WTC11 (cell line): ENCODE measurements at regions not wholly inside any gene's neighbourhood (a gene's known extent, or its start where the extent isn't known, plus 50 kb on each side); places are given as distances from the start of the nearest gene placed in this dataset.

ENCODE experiments used
- ARID4B ChIP-seq: sonication (generic); formaldehyde crosslinking; IDR thresholded peaks from 2 replicates; pipeline ENCODE4 v1.8.0; 2023; ENCODE audit warnings: missing genetic modification reagents, mild to moderate bottlenecking, borderline replicate concordance
- ATF2 ChIP-seq: sonication (generic); formaldehyde crosslinking; IDR thresholded peaks from 2 replicates; pipeline ENCODE4 v1.8.1; 2022; ENCODE audit warnings: low read depth, missing genetic modification reagents, borderline replicate concordance
- CREM ChIP-seq: sonication (generic); formaldehyde crosslinking; IDR thresholded peaks from 2 replicates; pipeline ENCODE4 v1.8.1; 2022; ENCODE audit warnings: mild to moderate bottlenecking, missing genetic modification reagents, moderate library complexity
- E2F4 ChIP-seq: sonication (generic); formaldehyde crosslinking; IDR thresholded peaks from 2 replicates; pipeline ENCODE4 v1.8.1; 2022; ENCODE audit warnings: low read depth, mild to moderate bottlenecking, moderate library complexity, missing genetic modification reagents, borderline replicate concordance
- ESRRA ChIP-seq: sonication (generic); formaldehyde crosslinking; IDR thresholded peaks from 2 replicates; pipeline ENCODE4 v1.8.1; 2022; ENCODE audit warnings: mild to moderate bottlenecking, missing genetic modification reagents, borderline replicate concordance
- FOXJ3 ChIP-seq: sonication (generic); formaldehyde crosslinking; IDR thresholded peaks from 2 replicates; pipeline ENCODE4 v1.9.0; 2021; ENCODE audit warnings: missing genetic modification reagents, mild to moderate bottlenecking, borderline replicate concordance
- IRF1 ChIP-seq: sonication (generic); formaldehyde crosslinking; IDR thresholded peaks from 2 replicates; pipeline ENCODE4 v1.8.0; 2023; ENCODE audit warnings: missing genetic modification reagents
- JAZF1 ChIP-seq: fragments of 250-450 bp; sonication (Bioruptor Pico); IDR thresholded peaks from 2 replicates; pipeline ENCODE4 v1.9.0; 2021; ENCODE audit warnings: moderate library complexity, mild to moderate bottlenecking, inconsistent platforms
- NFATC4 ChIP-seq: fragments of 250-450 bp; sonication (Bioruptor Pico); IDR thresholded peaks from 2 replicates; pipeline ENCODE4 v1.9.0; 2021; ENCODE audit warnings: mild to moderate bottlenecking
- NFE2L1 ChIP-seq: sonication (generic); formaldehyde crosslinking; IDR thresholded peaks from 2 replicates; pipeline ENCODE4 v1.8.1; 2023; ENCODE audit warnings: missing genetic modification reagents
- PRDM15 ChIP-seq: sonication (generic); formaldehyde crosslinking; IDR thresholded peaks from 2 replicates; pipeline ENCODE4 v1.8.0; 2022; ENCODE audit warnings: missing genetic modification reagents
- RORB ChIP-seq: fragments of 250-450 bp; sonication (Bioruptor Pico); IDR thresholded peaks from 2 replicates; pipeline ENCODE4 v1.9.0; 2021; ENCODE audit warnings: mild to moderate bottlenecking
- STAT6 ChIP-seq: sonication (generic); formaldehyde crosslinking; conservative IDR thresholded peaks from 2 replicates; pipeline ENCODE4 v1.8.1; 2023; ENCODE audit warnings: mild to moderate bottlenecking, low read depth, missing genetic modification reagents, moderate library complexity
- TEAD1 ChIP-seq: sonication (generic); formaldehyde crosslinking; IDR thresholded peaks from 2 replicates; pipeline ENCODE4 v1.8.0; 2022; ENCODE audit warnings: mild to moderate bottlenecking, missing genetic modification reagents
- ZBTB21 ChIP-seq: sonication (generic); formaldehyde crosslinking; IDR thresholded peaks from 2 replicates; pipeline ENCODE4 v1.8.1; 2023; ENCODE audit warnings: mild to moderate bottlenecking, missing genetic modification reagents, borderline replicate concordance
- ZNF317 ChIP-seq: sonication (generic); formaldehyde crosslinking; IDR thresholded peaks from 2 replicates; pipeline ENCODE4 v1.8.1; 2023; ENCODE audit warnings: low read depth, mild to moderate bottlenecking, moderate library complexity, missing genetic modification reagents, borderline replicate concordance
- ZNF396 ChIP-seq: fragments of 250-450 bp; sonication (Bioruptor Pico); IDR thresholded peaks from 2 replicates; pipeline ENCODE4 v1.8.0; 2021; ENCODE audit warnings: mild to moderate bottlenecking, moderate library complexity, borderline replicate concordance

GRCh38 chr12:84604551-84604950 is 308.0 kb downstream of the SLC6A15 start (continued):
- TF ChIP-seq ARID4B (CRISPR knock-in tag), result no peak
- no peak for TF ChIP-seq NFATC4
- no peak for TF ChIP-seq TEAD1 (CRISPR knock-in tag)
- TF ChIP-seq E2F4, result no peak
- TF ChIP-seq FOXJ3 (CRISPR knock-in tag), result no peak
- TF ChIP-seq STAT6 (CRISPR knock-in tag), result no peak
- no peak for TF ChIP-seq ATF2 (CRISPR knock-in tag)
- TF ChIP-seq ZNF396, result no peak
- no peak for TF ChIP-seq IRF1 (CRISPR knock-in tag)
- no peak for TF ChIP-seq CREM
- TF ChIP-seq JAZF1, result no peak
- TF ChIP-seq ZNF317 (CRISPR knock-in tag), result no peak
- TF ChIP-seq ZBTB21 (CRISPR knock-in tag), result no peak
- TF ChIP-seq NFE2L1 (CRISPR knock-in tag), result no peak
- no peak for TF ChIP-seq PRDM15 (CRISPR knock-in tag)
- TF ChIP-seq RORB (CRISPR knock-in tag), result no peak
- TF ChIP-seq ESRRA, result no peak
- TF ChIP-seq, all 79 proteins: peak for 0
